NCI-H2227 (cell line): ENCODE measurements at regions not wholly inside any gene's neighbourhood (a gene's known extent, or its start where the extent isn't known, plus 50 kb on each side); places are given as distances from the start of the nearest gene placed in this dataset.

Experiments
- DNase-seq: peaks from one replicate; lab custom pipeline; 2025; ENCODE audit not compliant: unreplicated experiment; lab: John Stamatoyannopoulos, UW

GRCh38 chr22:49108636-49109315, 718.9 kb downstream of the BRD1 start:
- no peak for DNase-seq

DNA sequence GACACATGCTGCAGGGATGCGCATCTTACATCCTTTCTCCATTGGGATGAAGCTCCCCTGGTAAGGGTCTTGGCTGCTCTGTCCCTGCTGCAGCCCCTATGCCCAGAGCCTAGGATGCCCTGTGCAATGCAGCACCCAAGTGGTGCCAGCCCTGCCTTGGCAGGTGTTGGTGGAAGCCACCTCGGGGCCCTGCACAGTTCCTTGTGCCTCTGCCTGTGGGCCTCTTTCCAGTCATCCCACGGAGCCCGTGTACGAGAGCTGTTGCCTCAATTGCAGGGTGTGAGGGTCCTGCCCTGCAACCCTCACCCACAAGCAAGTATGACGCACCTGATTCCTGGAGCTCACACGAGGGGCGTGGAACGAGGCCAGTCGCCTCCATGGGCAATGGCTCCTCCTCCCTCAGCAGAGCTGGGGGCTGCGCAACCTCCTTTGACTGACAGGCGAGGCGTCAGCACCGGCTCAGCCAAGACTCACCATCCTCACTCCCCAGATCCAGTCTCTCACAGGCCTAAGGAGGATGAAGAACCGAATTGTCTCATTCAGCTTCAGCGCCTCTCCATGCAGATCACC, 719.6 kb downstream of the BRD1 start:
- no peak for DNase-seq

DNA sequence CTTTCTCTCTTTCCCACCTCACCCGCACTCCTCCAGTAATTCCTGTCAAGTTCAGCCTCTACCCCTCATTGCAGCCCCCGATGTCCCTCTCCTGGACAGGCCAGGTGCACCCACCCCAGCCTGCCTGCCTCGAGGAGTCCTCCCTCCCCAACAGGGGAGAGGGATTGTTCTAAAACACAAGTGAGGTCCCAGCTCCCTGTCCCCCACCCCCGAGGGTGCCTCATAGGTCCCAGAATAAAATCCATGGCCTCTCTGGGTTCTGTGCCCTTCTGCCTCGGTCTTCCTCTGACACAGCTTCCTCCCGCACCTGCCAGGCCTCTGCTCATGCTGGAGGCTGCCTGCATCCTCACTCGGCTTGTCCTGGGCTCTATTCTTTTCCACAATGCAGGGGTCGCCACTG, 720.1 kb downstream of the BRD1 start:
- DNase-seq = no peak

- DNase-seq = no peak
These were observed 720.9 kb downstream of the BRD1 start for GRCh38 chr22:49106842-49107152.

- DNase-seq = no peak
These were observed 721.4 kb downstream of the BRD1 start for GRCh38 chr22:49106096-49106841.

- no peak for DNase-seq
These were observed 723.2 kb downstream of the BRD1 start for GRCh38 chr22:49104434-49104833.

DNA sequence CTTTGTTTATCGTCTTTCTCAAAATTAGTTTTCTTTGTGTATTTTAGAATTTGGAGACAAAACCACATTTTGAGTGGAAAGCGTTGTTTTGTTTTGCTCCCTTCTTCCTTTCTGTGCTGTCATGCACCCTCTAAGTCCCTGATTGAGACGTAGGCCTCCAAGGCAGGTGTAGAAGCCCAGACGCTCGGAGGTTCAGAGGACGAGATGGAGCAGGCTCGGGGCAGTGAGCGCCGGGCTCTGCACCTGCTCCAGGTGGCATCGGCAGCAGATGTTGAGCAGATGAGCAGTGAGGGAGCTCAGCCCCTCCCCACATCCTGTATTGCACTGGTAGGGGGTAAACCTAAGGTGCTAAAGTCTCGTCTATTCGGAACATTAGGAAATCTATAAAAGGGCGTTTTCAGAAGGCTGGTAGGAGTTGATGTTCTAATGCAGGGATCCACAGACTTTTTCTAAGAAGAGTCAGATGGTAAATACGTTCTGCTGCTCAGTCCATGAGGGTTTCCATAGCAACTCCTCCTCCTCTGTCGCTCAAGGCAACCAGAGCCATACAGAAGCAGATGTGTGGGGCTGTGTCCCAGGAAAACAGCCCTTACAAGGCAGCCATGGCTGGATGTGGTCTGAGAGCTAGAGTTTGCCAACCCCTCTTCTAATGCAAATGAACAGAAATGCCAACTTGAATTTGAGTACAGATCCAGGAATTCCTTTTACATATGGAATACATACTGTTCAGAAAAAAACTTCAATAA, 724.2 kb downstream of the BRD1 start:
- no peak for DNase-seq

DNA sequence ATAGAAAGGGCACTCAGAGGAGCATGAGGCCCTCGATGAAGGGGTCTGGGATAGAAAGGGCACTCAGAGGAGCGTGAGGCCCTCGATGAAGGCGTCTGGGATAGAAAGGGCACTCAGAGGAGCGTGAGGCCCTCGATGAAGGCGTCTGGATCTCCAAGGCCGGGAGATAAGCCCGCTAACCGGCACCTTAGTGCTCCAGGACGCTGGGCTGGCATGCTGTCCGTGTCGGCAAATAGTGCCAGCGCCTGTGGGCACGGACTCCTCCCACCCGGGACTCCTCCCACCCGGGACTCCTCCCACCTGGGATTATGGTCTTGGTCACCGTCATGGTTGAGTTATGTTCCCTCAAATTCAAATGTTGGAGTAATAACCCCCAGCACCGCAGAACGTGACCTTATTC, 725.3 kb downstream of the BRD1 start:
- DNase-seq = no peak

DNA sequence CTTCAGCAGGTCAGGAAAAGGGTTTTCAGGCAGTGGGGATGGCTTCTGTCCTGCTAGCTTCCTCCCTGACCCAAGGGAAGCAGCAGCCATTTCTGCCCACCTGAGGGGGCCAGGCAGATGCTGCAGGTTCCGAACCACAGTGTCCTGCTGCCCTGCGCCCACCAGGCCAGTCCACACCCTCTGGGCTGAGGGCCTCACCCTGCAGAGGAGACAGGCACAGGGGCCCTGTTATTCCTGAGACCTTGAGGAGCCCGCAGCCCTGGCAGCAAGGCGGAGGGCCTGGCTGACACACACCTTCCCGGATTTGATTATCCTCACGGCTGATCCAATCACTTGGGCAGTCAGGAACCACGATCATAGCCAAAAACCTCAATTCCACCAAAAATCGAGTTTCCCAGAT, 725.8 kb downstream of the BRD1 start:
- no peak for DNase-seq

DNA sequence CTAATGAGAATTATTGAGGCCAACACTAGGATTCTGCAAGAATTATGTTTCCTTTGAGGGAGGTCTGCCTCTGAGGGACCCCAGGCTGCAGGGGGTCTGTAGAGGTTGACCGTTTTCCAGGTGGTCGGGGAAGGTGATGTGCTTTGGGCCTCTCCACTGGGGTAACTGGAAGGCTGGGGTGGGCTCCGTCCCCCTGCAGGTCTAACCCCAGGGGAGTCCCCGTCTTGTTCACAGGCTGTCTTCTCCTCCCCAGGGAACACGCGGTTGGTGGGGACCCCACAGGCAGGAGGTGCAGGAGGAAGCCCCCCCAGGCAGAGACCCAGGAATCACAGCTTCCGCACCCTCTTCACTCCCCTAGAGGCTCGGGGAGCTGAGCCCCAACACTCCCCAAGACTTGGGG, 726.4 kb downstream of the BRD1 start:
- DNase-seq = no peak

- DNase-seq = no peak
These were observed 726.9 kb downstream of the BRD1 start for GRCh38 chr22:49100773-49101172.

- no peak for DNase-seq
These were observed 727.4 kb downstream of the BRD1 start for GRCh38 chr22:49100316-49100715.

DNA sequence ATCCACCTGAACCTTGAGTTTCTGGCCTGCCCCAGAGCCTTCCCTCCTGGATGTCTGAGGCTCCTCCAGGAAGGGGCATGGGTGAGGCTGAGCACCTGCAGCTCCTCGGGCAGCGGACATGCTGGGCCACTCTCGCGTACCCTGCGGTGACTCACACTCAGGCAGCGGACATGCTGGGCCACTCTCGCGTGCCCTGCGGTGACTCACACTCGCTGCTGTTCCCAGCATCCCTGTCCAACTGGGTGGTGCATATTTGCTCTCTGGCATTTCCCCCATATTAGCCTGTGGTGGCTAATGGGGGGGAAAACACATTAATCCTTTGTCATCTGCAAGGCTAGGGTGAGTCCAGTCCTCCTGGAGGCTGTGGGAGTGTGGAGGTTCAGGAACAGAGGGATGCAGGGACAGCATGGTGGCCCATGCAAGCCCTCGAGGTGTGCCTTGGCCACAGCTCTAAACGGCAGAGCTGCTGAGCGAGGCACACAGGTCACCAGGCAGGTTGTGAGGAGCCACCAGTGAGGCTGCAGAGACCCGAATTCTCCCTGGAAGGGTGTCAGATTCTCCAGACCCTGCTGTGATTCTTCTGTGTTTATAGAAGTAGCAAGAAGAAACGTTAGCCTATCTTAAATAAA, 728.1 kb downstream of the BRD1 start:
- DNase-seq = no peak

DNA sequence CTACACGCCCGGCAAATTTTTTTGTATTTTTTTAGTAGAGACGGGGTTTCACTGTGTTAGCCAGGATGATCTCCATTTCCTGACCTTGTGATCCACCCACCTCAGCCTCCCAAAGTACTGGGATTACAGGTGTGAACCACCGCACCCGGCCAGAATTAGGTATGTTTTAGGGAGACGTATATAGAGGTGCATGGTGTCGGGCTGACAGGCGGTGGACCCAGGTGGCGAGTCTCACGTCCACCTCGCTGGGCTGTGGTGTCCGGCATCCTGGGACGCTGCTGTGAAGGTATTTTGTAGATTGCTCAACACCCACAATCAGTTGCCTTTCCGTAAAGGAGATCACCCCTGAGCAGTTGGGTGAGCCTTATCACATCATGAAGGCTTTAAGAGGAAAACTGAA, 728.6 kb downstream of the BRD1 start:
- no peak for DNase-seq

DNA sequence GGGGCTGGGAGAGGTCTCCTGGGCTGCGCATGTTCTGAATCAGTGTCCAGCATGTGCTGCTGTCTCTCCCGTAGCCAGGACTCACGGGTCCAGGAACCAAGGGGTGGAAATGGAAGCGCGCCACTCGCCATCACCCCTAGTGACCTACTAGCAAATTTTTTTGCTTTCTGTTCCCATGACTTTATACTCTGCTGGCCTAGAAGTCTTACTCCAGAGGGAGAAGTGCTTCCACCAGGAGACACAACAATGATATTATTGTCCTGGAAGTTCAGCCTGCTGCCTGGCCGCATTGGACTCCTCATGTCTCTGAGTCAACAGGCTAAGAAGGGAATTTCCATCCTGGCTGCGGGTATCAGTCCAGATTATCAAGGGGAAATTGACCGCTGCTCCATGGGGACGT, 729.7 kb downstream of the BRD1 start:
- DNase-seq = no peak

- DNase-seq = no peak
These were observed 730.3 kb downstream of the BRD1 start for GRCh38 chr22:49097171-49097925.

DNA sequence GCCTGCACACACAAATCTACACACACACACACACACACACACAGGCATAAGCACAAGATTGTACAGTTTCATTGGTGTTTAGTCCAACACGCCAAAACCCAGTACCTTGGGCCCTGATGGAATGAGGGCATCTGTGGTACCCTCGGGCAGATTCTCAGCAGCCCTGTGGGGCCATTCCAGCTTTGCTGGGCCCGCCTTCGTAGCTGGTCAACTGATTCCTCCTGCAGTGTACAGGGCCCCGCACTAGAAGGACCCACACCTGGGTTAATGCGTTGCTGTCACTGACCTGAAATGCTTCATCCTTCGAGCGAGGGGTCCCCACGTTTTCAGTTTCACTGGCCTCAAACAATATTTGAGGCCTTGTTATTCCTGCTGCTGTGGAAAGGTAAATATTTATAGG, 731.2 kb downstream of the BRD1 start:
- DNase-seq = no peak

GRCh38 chr22:49095366-49095765, 732.3 kb downstream of the BRD1 start:
- DNase-seq = no peak

- no peak for DNase-seq
These were observed 732.8 kb downstream of the BRD1 start for GRCh38 chr22:49094858-49095257.

GRCh38 chr22:49094151-49094550, 733.5 kb downstream of the BRD1 start:
- no peak for DNase-seq
